Epithelial cell of esophagus (primary cell): ENCODE measurements at regions not wholly inside any gene's neighbourhood (a gene's known extent, or its start where the extent isn't known, plus 50 kb on each side); places are given as distances from the start of the nearest gene placed in this dataset.

Source experiments
- DNase-seq: peaks from one replicate; pipeline ENCODE4 v3.0.0; 2010; ENCODE audit warnings: low read depth
- H3K4me3 ChIP-seq: 2 replicates; pipeline ENCODE4 v1.5.1; 2011; ENCODE audit warnings: mild to moderate bottlenecking, low read length, control low read depth
- TF ChIP-seq, protein P1 (sequence below): IDR thresholded peaks from 2 replicates; pipeline ENCODE4 v1.5.1; 2011; ENCODE audit warnings: low read depth, mild to moderate bottlenecking, low read length, control low read depth, inconsistent platforms; ENCODE audit not compliant: insufficient read depth; ENCODE audit errors: missing control alignments

DNA sequence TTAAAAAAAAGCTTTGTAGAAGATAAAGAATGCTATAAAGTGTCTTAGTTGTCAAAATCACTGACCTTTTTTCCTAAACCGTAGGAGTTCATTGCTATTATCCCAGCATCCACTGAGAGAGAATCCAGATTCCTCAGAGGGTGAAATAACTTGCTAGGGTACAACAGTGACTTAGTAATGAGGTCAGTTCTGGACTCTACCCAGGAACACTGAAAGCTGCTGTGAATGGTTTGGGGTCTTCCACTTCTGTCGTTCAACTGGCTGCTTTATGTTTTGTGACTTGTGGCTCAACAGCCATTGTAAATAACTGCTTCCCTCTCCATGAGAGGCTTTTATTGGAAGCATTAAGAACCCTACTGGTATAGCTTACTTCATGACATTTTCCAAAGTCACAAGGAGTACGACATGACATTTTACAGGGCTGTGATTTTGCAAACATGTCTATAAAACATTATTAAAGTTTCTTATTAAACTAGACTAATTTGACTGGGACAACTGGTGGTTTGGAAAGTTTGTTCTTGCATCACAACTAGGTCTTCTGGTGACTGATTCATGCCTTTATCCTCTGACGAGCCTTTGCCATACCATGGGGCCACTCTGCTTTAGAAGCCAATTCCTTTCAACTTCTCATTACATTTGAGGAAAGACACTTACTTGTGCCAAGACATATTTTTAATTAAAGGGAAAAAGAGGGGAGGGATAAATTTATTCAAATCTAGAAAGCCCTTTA, 92.2 kb upstream of the CDH11 start:
- TF ChIP-seq, protein P1, sequence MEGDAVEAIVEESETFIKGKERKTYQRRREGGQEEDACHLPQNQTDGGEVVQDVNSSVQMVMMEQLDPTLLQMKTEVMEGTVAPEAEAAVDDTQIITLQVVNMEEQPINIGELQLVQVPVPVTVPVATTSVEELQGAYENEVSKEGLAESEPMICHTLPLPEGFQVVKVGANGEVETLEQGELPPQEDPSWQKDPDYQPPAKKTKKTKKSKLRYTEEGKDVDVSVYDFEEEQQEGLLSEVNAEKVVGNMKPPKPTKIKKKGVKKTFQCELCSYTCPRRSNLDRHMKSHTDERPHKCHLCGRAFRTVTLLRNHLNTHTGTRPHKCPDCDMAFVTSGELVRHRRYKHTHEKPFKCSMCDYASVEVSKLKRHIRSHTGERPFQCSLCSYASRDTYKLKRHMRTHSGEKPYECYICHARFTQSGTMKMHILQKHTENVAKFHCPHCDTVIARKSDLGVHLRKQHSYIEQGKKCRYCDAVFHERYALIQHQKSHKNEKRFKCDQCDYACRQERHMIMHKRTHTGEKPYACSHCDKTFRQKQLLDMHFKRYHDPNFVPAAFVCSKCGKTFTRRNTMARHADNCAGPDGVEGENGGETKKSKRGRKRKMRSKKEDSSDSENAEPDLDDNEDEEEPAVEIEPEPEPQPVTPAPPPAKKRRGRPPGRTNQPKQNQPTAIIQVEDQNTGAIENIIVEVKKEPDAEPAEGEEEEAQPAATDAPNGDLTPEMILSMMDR = no peak
- DNase-seq = peak; percentile 59
- no peak overlapping the region for H3K4me3 ChIP-seq

DNA sequence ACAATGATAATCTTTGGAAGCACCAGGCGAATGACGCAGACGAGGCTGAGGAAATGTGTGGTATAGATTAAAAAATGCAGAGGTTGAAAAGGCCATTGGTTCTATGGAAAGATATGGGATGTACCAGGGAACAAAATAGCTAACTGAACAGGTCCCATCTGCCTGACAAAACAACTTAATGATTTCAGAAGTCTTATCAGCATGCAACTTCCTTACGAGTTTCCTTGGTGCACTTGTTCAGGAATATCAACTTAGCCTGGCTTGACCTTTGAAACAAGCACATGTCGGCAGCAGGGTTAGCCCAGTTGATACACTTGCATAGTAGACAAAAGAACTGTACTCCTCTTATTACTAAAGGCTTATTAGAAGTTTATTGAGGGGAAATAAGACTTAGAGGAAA, 90.9 kb upstream of the CDH11 start:
- TF ChIP-seq, protein P1 = no peak
- H3K4me3 ChIP-seq = no peak overlapping the region
- DNase-seq = no peak

DNA sequence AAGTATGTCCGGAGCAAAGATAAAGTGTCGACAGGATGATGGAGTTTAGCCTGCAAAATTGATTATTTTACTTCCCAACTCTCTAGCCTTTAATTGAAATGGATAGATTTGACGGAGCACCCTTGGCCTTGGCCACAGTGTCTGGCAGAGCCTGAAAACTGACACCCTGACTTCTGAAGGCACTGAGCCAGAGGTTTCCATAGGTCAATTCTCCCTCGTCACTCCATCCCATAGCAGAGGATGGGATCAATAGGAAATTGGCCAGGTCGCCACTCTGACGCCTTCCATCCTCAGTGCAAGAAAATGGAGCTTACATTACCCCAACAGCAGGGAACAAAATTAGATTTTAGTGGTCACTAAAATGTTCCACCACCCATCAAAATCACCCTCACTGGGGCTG, 90.4 kb upstream of the CDH11 start:
- DNase-seq = no peak
- H3K4me3 ChIP-seq = no peak overlapping the region
- TF ChIP-seq, protein P1 = no peak

DNA sequence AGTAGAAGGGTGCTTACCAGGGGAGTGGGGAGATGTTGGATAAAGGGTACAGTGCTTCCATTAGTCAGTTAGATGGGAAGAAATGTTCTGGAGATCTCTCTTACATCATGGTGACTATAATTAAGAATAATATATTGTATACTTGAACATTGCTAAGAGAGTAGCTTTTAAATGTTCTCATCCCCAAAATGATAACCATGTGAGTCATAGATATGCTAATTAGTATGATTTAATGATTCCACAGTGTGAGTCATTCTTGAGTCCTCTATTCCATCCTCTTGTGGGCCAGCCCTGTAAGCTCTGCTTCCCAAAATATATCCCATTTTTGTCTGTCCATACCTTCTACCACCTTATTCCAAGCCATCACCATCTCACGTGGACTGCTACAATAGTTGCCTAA, 80.6 kb upstream of the CDH11 start:
- peak; percentile 52 for DNase-seq
- no peak overlapping the region for H3K4me3 ChIP-seq
- TF ChIP-seq, protein P1 = no peak

DNA sequence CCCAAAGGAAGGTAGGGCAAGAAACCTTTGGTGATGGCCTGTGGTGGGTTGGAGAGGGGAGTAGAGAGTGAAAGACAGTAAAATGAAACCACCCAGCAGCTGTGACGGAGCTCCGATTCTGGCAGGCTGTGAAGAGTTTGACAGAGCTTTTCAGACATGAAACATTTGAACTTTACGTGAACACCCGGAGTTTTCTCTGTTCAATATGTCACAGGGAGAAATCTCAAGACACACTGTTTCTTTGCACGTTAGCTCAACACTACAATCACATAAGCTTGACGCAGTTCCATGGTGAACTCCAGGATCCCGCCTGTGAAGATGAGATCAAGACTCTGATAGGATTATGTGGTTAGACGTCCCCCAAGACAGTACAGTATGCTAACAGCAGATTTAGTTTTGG, 79.6 kb upstream of the CDH11 start:
- no peak overlapping the region for H3K4me3 ChIP-seq
- TF ChIP-seq, protein P1 = no peak
- no peak for DNase-seq

DNA sequence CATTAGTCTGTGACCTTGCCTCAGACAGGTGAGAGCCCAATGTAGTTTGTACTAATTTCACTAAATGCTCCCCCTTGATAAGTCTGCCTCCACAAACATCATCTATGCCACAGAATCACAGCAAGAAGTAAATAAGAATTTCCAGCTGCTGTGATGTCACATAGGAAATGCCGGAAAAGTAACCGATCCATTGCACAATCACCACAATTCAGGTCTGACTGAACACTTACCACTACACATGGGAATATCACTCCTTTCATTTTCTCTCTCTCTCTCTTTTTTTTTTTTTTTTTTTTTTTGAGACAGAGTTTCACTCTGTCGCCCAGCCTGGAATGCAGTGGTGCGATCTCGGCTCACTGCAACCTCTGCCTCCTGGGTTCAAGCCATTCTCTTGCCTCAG, 79.0 kb upstream of the CDH11 start:
- no peak overlapping the region for H3K4me3 ChIP-seq
- peak; percentile 58 for DNase-seq
- TF ChIP-seq, protein P1 = no peak

DNA sequence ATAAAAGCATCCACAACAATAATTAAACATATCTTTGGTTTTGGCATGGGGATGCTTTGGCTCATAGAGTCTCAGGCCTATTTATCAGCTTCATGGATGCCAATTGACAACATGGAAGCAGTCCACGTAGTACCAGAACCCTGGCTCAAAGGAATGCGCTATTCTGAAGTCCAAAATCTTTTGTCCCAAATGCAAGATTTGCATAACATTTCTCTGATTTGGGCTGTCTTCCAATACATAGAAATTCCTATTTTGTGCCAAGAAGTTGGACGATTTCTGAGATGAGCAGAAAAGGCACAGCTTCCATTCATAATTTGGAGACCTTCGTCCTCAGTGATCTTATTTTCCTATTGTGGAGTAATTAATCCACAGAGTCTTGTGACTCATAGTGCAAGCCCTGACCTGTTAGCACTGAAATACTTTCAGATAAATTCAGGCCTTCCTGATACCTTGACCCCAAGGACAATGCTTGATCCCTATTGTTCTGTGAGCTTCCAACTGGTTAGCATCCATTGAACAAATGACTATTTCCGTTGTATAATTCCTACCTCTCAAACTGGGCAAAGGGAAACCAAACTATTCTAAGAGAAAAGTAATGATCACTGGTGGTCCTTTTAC, 78.4 kb upstream of the CDH11 start:
- peak; percentile 47 for DNase-seq
- H3K4me3 ChIP-seq = no peak overlapping the region
- TF ChIP-seq, protein P1 = no peak
